ENCODE measurements at regions not wholly inside any gene's neighbourhood (a gene's known extent, or its start where the extent isn't known, plus 50 kb on each side); places are given as distances from the start of the nearest gene placed in this dataset.

DNA sequence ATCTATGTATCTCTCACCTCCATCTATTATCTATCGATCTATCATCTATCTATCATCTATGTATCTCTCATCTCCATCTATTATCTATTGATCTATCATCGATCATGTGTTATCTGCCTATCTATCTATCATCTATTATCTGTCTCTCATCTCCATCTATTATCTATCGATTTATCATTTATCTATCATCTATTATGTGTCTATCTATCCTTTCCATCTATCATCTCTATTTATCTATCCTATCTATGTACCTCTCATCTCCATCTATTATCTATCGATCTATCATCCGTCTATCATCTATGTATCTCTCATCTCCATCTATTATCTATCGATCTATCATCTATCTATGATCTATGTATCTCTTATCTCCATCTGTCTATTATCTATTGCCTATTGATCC is 188.1 kb downstream of the ASMT start:
- Mint-ChIP-seq H3K4me3 (no peak overlapping the region), H3K27ac (no peak overlapping the region), H3K4me1 (no peaks in the 10 kb centered on the region), H3K9me3 (ENCODE audit: insufficient read depth) (no peaks in the 10 kb centered on the region), H3K27me3 (peaks cover 5% of the 10 kb centered on the region)
- ATAC-seq (ENCODE audit: low read depth) (no peak), DNase-seq (no peak)
- peaks cover 0 to 3% (median 0%) of the 10 kb centered on the region in 3 donors for H3K9me3 ChIP-seq (ENCODE audit: control extremely low read depth in 1 of 3, control insufficient read depth in 2 of 3, insufficient read depth in 1 of 3, low read length in 2 of 3)
- no peak overlapping the region for H3K27ac ChIP-seq (ENCODE audit: low read length in 2 of 2)
- H3K4me3 ChIP-seq (ENCODE audit: control extremely low read depth in 1 of 5, extremely low read depth in 1 of 5, insufficient read depth in 1 of 5, low read depth in 2 of 5, low read length in 4 of 5), result no peak overlapping the region
- H3K4me1 ChIP-seq (ENCODE audit: control insufficient read depth in 2 of 2, insufficient read depth in 2 of 2, low read length in 2 of 2), result no peaks in the 10 kb centered on the region
- no peaks in the 10 kb centered on the region for H4K20me1 ChIP-seq (ENCODE audit: control insufficient read depth, insufficient read depth, low read length, poor library complexity, severe bottlenecking)
- no peaks in the 10 kb centered on the region for H3K36me3 ChIP-seq (replicated peaks in 1 of 2; ENCODE audit: control extremely low read depth in 1 of 2, control insufficient read depth in 1 of 2, extremely low read depth in 1 of 2, insufficient read depth in 2 of 2, low read length in 1 of 2)
- WGBS (ENCODE audit: insufficient coverage), result 100% methylated on average over 2 of the region's 6 CpGs
- no peak overlapping the region for H3K4me2 ChIP-seq (replicated peaks; ENCODE audit: low read depth, low read length, poor library complexity, severe bottlenecking)
- TF ChIP-seq EZH2 (IDR thresholded peaks at IDR 0.05; ENCODE audit: borderline replicate concordance, insufficient read depth, low read depth, low read length, poor library complexity, severe bottlenecking), result no peak
- TF ChIP-seq, protein P1, sequence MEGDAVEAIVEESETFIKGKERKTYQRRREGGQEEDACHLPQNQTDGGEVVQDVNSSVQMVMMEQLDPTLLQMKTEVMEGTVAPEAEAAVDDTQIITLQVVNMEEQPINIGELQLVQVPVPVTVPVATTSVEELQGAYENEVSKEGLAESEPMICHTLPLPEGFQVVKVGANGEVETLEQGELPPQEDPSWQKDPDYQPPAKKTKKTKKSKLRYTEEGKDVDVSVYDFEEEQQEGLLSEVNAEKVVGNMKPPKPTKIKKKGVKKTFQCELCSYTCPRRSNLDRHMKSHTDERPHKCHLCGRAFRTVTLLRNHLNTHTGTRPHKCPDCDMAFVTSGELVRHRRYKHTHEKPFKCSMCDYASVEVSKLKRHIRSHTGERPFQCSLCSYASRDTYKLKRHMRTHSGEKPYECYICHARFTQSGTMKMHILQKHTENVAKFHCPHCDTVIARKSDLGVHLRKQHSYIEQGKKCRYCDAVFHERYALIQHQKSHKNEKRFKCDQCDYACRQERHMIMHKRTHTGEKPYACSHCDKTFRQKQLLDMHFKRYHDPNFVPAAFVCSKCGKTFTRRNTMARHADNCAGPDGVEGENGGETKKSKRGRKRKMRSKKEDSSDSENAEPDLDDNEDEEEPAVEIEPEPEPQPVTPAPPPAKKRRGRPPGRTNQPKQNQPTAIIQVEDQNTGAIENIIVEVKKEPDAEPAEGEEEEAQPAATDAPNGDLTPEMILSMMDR (IDR thresholded peaks at IDR 0.05), result no peak
- H3K9ac ChIP-seq (ENCODE audit: low read length), result no peak overlapping the region
- H3K27me3 ChIP-seq (replicated peaks in 1 of 4; ENCODE audit: control extremely low read depth in 1 of 4, control insufficient read depth in 3 of 4, insufficient read depth in 4 of 4, low read length in 3 of 4), result peaks cover 0 to 5% (median 1%) of the 10 kb centered on the region in 4 experiments
- POLR2A ChIA-PET, result no interaction called here
- intact Hi-C loops (cut with micrococcal nuclease), result no loop called here
- H2AFZ ChIP-seq (ENCODE audit: insufficient read depth, low read depth, low read length, poor library complexity, severe bottlenecking), result no peak overlapping the region
- H3K79me2 ChIP-seq (ENCODE audit: control insufficient read depth, insufficient read depth, low read length), result no peaks in the 10 kb centered on the region
- CTCF ChIA-PET, result no interaction called here

DNA sequence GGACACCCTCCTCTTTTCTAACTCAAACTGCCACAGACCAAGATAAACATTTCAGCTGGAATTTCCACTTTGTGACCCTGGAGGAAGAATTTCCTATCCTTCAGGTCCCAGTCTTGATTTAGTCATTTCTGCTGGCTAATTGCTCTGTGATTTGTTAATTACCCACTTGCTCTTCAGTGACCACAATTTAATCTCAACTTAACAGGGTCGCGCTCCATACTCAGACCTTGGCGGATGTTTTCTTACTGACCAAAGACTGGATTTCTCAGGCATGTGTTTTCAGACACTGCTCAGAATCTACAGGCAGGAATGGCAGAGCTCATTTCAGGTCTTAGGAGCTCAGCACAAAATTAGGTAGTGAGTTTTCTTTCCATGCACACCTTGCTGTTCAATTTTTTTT is 188.9 kb downstream of the ASMT start:
- Histone ChIP-seq H3K27ac (ENCODE audit: low read length in 2 of 2) (no peak overlapping the region), H3K4me2 (replicated peaks; ENCODE audit: low read depth, low read length, poor library complexity, severe bottlenecking) (no peak overlapping the region), H3K4me3 (ENCODE audit: control extremely low read depth in 1 of 5, extremely low read depth in 1 of 5, insufficient read depth in 1 of 5, low read depth in 2 of 5, low read length in 4 of 5) (no peak overlapping the region), H3K9ac (ENCODE audit: low read length) (no peak overlapping the region), H3K36me3 (replicated peaks in 1 of 2; ENCODE audit: control extremely low read depth in 1 of 2, control insufficient read depth in 1 of 2, extremely low read depth in 1 of 2, insufficient read depth in 2 of 2, low read length in 1 of 2) (no peaks in the 10 kb centered on the region), H3K4me1 (ENCODE audit: control insufficient read depth in 2 of 2, insufficient read depth in 2 of 2, low read length in 2 of 2) (no peaks in the 10 kb centered on the region), H3K79me2 (ENCODE audit: control insufficient read depth, insufficient read depth, low read length) (no peaks in the 10 kb centered on the region), H2AFZ (ENCODE audit: insufficient read depth, low read depth, low read length, poor library complexity, severe bottlenecking) (no peak overlapping the region), H4K20me1 (ENCODE audit: control insufficient read depth, insufficient read depth, low read length, poor library complexity, severe bottlenecking) (no peaks in the 10 kb centered on the region), H3K9me3 (ENCODE audit: control extremely low read depth in 1 of 3, control insufficient read depth in 2 of 3, insufficient read depth in 1 of 3, low read length in 2 of 3) (peaks cover 0 to 3% (median 0%) of the 10 kb centered on the region in 3 donors), H3K27me3 (replicated peaks in 1 of 4; ENCODE audit: control extremely low read depth in 1 of 4, control insufficient read depth in 3 of 4, insufficient read depth in 4 of 4, low read length in 3 of 4) (peaks cover 0 to 5% (median 1%) of the 10 kb centered on the region in 4 experiments)
- CTCF ChIA-PET, result no interaction called here
- intact Hi-C loops (cut with micrococcal nuclease), result no loop called here
- no peak for TF ChIP-seq EZH2 (IDR thresholded peaks at IDR 0.05; ENCODE audit: borderline replicate concordance, insufficient read depth, low read depth, low read length, poor library complexity, severe bottlenecking)
- Mint-ChIP-seq H3K4me3 (no peak overlapping the region), H3K4me1 (no peaks in the 10 kb centered on the region), H3K27ac (no peak overlapping the region), H3K27me3 (peaks cover 5% of the 10 kb centered on the region), H3K9me3 (ENCODE audit: insufficient read depth) (no peaks in the 10 kb centered on the region)
- POLR2A ChIA-PET, result no interaction called here
- 100% methylated on average over 3 of the region's 3 CpGs for WGBS (ENCODE audit: insufficient coverage)
- DNase-seq (no peak), ATAC-seq (ENCODE audit: low read depth) (no peak)
